SU-DHL-6 (cell line): ENCODE measurements at regions not wholly inside any gene's neighbourhood (a gene's known extent, or its start where the extent isn't known, plus 50 kb on each side); places are given as distances from the start of the nearest gene placed in this dataset.

Source experiments
- CTCF ChIP-seq: fragments of 200-600 bp; sonication (generic); IDR thresholded peaks from one replicate; pipeline ENCODE4 v1.5.1; 2017; ENCODE audit warnings: antibody characterized with exemption, mild to moderate bottlenecking, low read length, moderate library complexity; ENCODE audit not compliant: insufficient read depth, poor library complexity, severe bottlenecking
- EZH2phosphoT487 ChIP-seq: fragments of 200-600 bp; sonication (generic), shearing (Covaris generic); conservative IDR thresholded peaks from 2 replicates; pipeline ENCODE4 v1.6.1; 2018; ENCODE audit warnings: mild to moderate bottlenecking, antibody characterized with exemption, low read length, moderate library complexity, mixed read lengths

GRCh38 chr16:64419832-64420231 is 702.0 kb downstream of the CDH11 start:
- TF ChIP-seq CTCF (no peak), EZH2phosphoT487 (no peak)
